ENCODE measurements at regions not wholly inside any gene's neighbourhood (a gene's known extent, or its start where the extent isn't known, plus 50 kb on each side); places are given as distances from the start of the nearest gene placed in this dataset.
"Not testable (repeated sequence)": the region's sequence is repeated elsewhere in the genome, so short reads cannot be mapped to it uniquely, and the experiment has no call there.

DNA sequence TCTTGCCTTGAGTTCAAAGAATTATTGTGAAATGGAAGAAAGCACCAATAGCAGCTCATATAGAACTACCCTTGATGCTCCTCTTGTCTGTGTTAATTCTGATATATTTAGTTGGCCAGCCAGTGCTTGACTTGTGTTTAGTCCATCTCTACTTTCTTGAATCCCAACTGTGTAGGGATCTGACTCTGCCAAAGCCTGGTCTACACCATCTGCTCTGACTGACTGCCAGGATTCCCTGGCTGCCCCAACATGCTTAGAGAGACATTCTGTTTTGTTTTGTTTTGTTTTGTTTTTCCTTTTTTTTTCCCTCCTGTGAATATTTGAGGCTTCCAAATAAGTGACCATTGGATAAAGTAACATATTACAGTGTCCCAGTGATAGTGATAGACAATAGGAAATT is 953.7 kb upstream of the MANEA start:
- no peaks in the 10 kb centered on the region for H3K9me3 Mint-ChIP-seq
- DNase-seq (ENCODE audit: low spot score in 2 of 2) (no peak), ATAC-seq (no peak)
- H3K27ac Mint-ChIP-seq: no peak overlapping the region
- no peaks in the 10 kb centered on the region for H3K36me3 Mint-ChIP-seq

DNA sequence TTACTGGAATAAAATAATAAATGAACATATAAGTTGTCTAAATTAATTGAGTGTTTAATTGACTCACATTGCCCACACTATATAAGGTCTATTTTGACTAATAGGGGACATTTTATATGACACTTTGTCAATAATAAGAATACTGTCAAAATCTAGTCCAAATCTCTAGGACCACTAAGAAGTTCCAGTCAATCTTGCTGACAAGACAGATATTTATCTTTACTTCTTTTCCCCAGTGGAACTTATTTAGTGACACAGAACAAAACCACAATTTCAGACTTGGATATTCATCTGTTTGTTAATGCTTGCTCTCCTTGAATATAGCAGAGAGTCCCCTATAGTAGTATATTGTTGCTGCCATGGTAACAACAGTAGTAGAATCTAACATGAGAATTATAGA is 954.6 kb upstream of the MANEA start:
- H3K27ac Mint-ChIP-seq: no peak overlapping the region
- no peak for ATAC-seq
- H3K36me3 Mint-ChIP-seq: no peaks in the 10 kb centered on the region
- no peak for DNase-seq (ENCODE audit: low spot score in 2 of 2)
- no peaks in the 10 kb centered on the region for H3K9me3 Mint-ChIP-seq

DNA sequence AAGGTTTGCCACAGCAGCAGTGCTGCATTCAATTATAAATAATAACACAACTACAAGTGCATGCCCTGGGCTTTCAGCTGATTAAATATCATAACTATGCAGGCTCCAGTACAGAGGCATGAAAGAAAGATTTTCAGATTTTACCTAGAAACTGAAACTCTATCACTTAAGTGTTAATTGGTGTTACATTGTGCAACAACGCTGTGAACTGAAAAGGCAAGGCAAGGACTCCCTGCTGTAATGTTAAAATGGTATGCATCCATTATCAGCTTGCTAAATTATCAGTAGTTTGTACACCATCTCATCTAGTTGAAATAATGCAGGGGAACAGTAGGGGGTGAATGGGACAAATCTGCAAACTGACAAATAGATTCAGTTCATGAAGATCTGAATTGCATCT is 976.7 kb upstream of the MANEA start:
- Mint-ChIP-seq H3K36me3 (peaks cover 0 to 6% of the 10 kb centered on the region in 2 donors), H3K9me3 (peaks cover 16 to 22% of the 10 kb centered on the region in 2 donors), H3K27ac (no peak overlapping the region)
- ATAC-seq (no peak), DNase-seq (ENCODE audit: low spot score in 2 of 2) (no peak)

DNA sequence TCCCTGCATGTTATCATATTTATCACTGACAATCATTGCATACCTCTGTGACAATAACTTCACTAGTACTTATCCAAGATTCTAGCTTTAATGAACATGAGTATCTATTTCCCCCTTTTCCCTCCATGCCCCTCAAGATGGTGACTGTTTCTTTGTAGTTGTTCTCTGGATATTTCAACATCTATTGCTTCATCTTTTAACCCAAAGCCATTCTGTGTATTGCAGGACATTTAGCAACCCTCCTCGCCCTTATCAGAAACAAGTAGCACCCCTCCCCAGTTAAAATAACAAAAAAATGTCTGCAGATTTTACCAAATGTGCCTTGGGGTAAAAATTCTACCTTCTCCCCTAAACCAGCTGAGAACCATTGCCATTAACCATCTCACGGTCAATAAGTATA is 979.8 kb upstream of the MANEA start:
- Mint-ChIP-seq H3K27ac (no peak overlapping the region), H3K36me3 (no peaks in the 10 kb centered on the region), H3K9me3 (peaks cover 3 to 5% of the 10 kb centered on the region in 2 donors)
- ATAC-seq: no peak
- no peak for DNase-seq (ENCODE audit: low spot score in 2 of 2)

DNA sequence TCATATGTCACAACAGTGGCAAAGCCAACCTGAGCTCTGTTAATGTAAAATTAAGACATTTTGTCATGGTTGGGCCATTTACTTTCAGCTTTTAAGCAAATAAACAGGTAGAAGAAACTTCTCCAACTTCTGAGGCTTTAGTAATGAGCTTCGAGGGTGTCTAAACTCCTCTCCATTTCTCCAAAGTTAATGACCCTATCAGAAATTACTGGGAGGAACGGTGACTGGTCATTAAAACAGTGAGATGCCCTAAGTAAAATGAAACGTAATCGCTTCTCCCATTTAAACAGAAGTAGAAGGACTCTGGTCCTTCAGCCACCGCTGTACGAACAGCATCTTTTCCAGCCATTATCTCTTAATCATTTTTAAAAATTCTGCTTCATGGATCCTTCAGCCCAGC is 986.9 kb upstream of the MANEA start:
- H3K9me3 Mint-ChIP-seq: no peaks in the 10 kb centered on the region
- ATAC-seq: no peak
- H3K36me3 Mint-ChIP-seq: no peaks in the 10 kb centered on the region
- H3K27ac Mint-ChIP-seq: no peak overlapping the region
- no peak for DNase-seq (ENCODE audit: low spot score in 2 of 2)

DNA sequence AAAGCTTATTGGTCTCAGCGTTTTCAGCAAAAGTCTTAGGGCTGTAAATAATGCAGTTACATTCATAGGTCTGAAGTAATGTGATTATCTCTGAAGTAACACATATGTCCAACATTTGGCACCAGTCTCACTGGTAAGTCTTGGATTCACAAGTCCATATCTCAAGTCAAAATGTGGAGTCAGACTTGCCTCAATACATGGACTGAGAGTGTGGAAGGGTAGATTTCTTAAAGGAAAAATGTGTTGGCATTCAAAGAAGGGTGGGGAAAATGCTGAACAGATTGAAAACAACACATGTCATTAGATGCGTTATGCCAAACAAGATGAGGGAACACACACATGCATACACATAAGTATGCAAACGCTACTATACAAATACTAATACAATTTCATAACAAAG is 989.0 kb upstream of the MANEA start:
- DNase-seq (ENCODE audit: low spot score in 2 of 2) (no peak), ATAC-seq (no peak)
- Mint-ChIP-seq H3K36me3 (no peaks in the 10 kb centered on the region), H3K9me3 (peaks cover 0 to 3% of the 10 kb centered on the region in 2 donors), H3K27ac (no peak overlapping the region)

DNA sequence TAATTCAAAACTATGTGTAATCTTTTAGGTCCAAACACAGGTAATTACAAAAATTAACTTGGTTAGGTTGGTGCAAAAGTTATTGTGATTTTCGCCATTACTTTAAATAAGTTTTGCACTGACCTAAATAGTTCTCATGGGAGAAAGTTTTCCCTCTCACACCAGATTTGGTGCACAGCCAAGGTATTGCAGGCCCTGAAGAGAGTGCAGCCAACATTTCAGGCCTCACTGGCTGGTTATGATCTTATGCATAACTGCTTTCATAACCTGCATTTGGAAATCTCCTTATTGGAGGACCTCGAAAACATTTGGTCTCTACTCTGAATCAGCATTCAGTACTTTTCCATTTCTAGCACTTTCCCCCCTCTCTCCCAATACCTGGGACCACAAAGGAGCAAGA is 993.1 kb upstream of the MANEA start:
- no peak for ATAC-seq
- Mint-ChIP-seq H3K9me3 (peaks cover 3% of the 10 kb centered on the region in 2 donors), H3K27ac (no peak overlapping the region), H3K36me3 (no peaks in the 10 kb centered on the region)
- DNase-seq (ENCODE audit: low spot score in 2 of 2): no peak

DNA sequence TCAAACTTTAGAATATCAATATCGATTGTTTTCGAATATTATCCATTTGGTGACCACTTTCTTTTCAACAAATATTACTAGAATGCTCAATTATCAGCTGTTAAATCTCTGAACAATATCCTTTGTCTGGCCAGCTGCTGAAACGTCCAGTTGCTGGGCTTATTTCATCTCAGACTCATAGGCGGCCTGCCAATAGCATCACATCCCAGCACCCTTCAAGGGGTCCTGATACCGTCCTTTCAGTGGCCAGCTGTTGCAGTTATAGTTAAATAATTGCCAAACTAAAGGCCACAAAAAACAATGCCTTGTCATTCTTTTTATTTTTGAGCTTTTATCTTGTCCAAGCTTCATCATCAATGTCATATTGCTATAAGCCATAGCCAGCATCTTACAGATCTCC is 1006.8 kb upstream of the MANEA start:
- no peak for DNase-seq (ENCODE audit: low spot score in 2 of 2)

DNA sequence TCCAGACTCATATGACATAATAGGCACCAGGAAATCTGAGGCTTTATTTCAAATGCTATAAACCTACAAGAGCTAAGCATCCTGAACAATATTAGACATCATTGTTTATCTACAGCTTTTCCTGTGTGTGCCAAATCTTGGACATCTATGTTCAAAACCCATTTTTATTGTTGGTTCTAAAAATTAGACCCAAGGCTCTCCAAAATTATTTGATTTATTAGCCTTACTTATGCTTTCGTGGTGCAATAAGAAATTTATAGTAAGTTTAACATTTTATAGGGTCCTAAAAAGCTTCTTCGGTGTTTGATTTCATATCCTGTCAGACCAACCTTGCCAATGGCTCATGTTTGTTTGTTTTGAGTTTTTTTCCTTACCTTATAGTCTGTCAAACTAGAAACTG is 1014.5 kb upstream of the MANEA start:
- ATAC-seq: no peak

More for the DNA sequence above, 1006.8 kb upstream of the MANEA start:
- no peak for ATAC-seq
- Mint-ChIP-seq H3K36me3 (no peaks in the 10 kb centered on the region), H3K27ac (no peak overlapping the region), H3K9me3 (peaks cover 0 to 5% of the 10 kb centered on the region in 2 donors)

DNA sequence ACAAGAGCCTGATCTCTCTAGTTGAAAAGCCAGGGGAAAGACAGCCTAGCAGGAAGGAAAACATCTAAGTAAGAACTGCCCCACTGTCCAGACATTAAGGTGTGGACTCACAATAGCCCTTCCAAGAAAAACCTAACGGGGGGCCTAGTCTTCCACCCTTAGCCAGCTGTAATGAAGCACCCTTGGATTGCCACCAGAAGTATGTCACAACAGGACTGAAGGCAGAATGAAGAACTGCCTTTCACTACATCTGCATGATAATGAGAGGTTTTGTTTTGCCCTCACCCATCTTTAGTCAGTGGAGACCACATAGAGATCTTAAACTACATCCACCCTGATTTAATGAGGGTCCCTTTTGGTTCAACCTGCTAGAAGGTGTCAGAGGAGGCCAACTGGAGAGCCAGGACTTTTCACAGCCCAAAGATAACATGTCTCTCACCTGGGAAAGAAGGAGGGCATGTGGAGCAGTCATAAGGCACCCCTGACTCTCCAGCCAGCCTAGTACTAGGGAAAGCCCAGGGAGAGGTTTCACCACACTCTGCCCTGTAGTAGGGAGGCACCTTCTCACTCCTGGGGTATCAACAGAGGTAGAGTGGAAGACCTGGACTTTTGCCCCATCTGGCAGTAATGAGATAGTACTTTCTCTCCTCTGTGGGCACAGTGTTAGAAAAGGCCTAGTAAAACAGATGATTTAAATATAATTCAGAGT is 1017.4 kb upstream of the MANEA start:
- H3K27ac Mint-ChIP-seq: no peak overlapping the region
- H3K9me3 Mint-ChIP-seq: peaks cover 17 to 37% of the 10 kb centered on the region in 2 donors
- DNase-seq (ENCODE audit: low spot score in 2 of 2) (no peak), ATAC-seq (no peak)
- H3K36me3 Mint-ChIP-seq: no peaks in the 10 kb centered on the region

More for the DNA sequence above, 1014.5 kb upstream of the MANEA start:
- no peak overlapping the region for H3K27ac Mint-ChIP-seq
- no peak for DNase-seq (ENCODE audit: low spot score in 2 of 2)
- no peaks in the 10 kb centered on the region for H3K36me3 Mint-ChIP-seq
- peaks cover 14 to 33% of the 10 kb centered on the region in 2 donors for H3K9me3 Mint-ChIP-seq

DNA sequence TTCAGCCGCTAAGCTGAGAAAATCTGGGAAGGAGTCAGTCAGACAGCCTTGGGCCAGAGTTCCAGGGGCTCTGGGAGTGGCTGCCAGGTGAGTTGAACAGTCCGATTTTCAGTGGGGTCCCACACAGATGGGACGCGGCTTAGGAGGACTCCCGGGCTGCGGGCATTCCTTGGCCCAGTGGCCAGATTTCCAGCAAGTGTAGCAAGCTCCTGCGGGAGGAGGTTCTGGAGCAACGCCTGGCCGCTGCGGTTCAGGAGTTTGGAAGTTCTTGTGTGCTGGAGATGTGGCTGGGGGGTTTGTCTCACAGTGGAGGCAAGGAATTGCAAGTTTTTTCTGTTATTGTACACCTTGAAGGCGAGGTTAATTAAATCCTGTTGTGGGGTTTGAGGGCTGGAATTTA is 1020.1 kb upstream of the MANEA start:
- peaks cover 21 to 34% of the 10 kb centered on the region in 2 donors for H3K9me3 Mint-ChIP-seq
- H3K27ac Mint-ChIP-seq; ATAC-seq; H3K36me3 Mint-ChIP-seq; DNase-seq (ENCODE audit: low spot score in 2 of 2): not testable (repeated sequence)

DNA sequence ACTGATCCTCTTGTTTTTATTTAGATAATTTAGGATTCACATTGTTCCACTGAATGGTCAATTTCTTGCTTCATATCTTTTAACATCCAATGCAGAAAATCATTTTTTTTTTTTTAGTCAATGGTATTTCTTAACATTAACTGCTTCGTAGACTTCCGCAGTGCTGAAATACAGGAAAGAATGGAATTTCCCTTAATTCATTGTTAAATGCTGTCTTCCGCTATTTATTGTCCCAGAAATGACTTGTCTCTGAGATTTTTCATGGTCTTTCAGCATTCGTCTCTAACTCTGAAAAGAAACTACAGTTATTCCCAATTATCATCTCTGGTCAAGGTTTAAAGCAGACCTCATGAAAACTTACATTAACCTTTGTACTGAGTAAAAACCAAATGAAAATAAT is 1029.1 kb upstream of the MANEA start:
- no peak overlapping the region for H3K27ac Mint-ChIP-seq
- no peaks in the 10 kb centered on the region for H3K36me3 Mint-ChIP-seq
- ATAC-seq (no peak), DNase-seq (ENCODE audit: low spot score in 2 of 2) (no peak)
- H3K9me3 Mint-ChIP-seq: peaks cover 9 to 12% of the 10 kb centered on the region in 2 donors

DNA sequence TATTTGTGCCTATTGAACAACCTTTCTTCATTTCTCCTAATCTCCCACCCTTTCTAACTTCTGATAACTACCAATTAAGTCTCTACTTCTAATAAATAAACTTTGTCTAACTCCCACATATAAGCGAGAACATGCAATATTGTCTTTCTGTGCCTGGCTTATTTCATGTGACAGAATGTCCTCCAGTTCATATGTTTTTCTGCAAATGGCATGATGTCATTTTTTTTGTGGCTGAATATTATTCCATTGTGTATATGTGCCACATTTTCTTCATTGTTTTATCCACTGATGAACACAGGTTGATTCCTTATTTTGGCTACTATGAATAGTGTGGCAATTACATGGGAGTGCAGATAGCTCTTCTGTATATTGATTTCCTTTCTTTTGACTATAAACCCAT is 1041.5 kb upstream of the MANEA start:
- Mint-ChIP-seq H3K9me3 (peaks cover 14 to 21% of the 10 kb centered on the region in 2 donors), H3K27ac (no peak overlapping the region), H3K36me3 (no peaks in the 10 kb centered on the region)
- no peak for ATAC-seq
- DNase-seq (ENCODE audit: low spot score in 2 of 2): no peak

DNA sequence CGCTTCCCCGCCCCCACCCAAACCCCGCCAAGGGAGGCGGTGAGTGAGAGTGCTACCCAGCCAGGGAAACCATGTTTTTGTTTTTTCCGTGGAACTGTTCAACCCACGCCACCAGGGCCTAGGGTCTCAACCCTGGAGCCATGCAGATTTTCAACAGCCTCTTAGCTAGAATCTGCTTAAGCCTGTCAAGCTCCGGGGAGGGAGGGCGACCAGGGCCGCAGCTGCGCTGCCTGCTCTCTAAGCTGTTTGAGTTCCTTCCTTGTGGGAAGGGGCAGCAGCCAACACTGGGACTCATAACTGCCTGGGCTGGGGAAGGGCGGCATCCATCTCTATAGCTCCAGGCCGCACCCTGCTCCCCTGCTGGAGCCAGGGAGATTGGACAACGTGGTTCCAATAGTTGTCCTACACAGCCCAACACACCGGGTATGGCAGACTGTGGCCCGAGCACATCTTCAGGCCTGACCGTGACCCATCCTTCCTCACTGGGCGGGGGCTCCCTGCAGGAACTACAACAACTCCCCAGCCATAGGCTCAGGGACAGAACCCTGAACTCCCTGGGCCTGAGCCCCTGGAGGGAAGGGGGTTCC is 1065.7 kb upstream of the MANEA start:
- H3K27ac Mint-ChIP-seq: no peak overlapping the region
- DNase-seq (ENCODE audit: low spot score in 2 of 2) (no peak), ATAC-seq (no peak)
- H3K36me3 Mint-ChIP-seq: no peaks in the 10 kb centered on the region
- peaks cover 0 to 7% of the 10 kb centered on the region in 2 donors for H3K9me3 Mint-ChIP-seq

DNA sequence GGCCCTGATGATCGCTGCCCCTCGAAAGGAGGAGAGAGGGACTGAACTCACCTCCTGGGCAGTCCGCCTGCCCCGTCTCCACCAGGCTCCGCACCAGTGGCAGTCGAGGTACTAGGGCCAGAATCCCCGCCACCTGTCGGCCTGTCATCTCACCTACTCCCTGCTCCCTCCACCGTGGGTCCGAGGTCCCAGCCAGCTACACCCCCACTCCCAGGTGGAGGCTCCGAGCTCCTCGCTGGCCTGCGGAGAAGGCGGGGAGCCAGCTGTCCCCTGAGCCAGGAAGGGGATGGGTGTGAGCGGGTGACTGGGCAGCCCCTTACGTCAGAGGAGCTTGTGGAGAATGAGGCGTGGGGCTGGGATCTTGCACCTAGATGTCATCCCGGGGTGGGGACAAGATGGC is 1066.5 kb upstream of the MANEA start:
- H3K27ac Mint-ChIP-seq: no peak overlapping the region
- H3K36me3 Mint-ChIP-seq: no peaks in the 10 kb centered on the region
- H3K9me3 Mint-ChIP-seq: no peaks in the 10 kb centered on the region
- DNase-seq (ENCODE audit: low spot score in 2 of 2): no peak
- no peak for ATAC-seq

DNA sequence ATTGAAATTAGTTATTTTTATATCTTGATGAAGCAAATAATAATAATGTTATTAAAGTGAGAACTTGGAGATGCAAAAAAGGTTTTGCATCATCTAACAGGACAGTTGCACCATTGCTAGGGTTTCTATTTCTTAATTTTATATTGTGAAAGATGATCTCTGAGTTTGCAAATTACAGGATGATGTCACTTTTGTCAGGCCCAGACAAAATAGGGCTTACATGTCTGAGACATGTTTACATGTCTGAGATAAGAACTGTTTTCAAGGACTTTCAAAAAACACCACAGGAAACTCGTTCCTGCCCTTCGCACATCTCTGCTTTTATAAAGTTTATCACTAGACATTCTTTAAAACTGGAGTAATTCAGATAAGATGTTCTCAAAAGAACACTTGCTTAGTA is 1075.8 kb upstream of the MANEA start:
- Mint-ChIP-seq H3K9me3 (no peaks in the 10 kb centered on the region), H3K36me3 (no peaks in the 10 kb centered on the region), H3K27ac (no peak overlapping the region)
- no peak for DNase-seq (ENCODE audit: low spot score in 2 of 2)
- no peak for ATAC-seq

DNA sequence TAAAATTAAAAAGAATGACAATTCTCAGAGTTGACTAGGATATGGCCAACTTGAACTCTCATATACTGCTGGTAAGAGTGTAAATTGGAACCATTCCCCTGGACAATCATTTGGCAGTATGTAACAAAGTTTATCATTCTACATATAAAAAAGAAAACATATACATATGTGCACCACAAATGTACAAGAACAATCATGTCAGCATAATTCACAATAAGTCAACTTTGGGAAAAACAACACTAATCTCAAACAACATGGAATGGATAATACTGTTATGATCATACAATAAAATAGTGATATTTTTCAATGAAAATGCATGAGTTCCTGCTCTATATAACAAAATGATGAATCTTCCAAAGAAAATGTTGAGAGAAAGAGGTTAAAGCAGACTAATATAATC is 1078.7 kb upstream of the EPHA7 start:
- no peak for DNase-seq (ENCODE audit: low spot score in 2 of 2)
- Mint-ChIP-seq H3K27ac (no peak overlapping the region), H3K36me3 (no peaks in the 10 kb centered on the region), H3K9me3 (peaks cover 0 to 7% of the 10 kb centered on the region in 2 donors)
- ATAC-seq: no peak

DNA sequence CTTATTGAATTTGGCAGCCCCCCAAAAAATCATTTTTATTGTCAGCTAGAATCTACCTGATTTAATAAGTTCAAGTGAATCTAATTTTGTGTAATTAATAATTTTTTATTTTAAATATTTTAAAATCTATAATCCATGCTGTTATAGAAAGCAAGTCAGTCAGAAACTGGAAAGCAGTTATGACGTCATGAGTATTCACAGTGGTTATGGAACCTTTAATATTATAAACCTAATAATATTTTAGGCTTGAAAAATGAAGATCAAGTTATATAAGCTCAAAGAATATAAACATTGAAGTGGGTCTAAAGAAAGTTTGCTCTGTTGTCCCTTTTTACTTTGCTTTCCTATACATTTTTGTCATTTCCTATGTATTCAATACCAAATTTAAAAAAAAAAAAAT is 1075.1 kb upstream of the EPHA7 start:
- H3K36me3 Mint-ChIP-seq: no peaks in the 10 kb centered on the region
- peaks cover 0 to 7% of the 10 kb centered on the region in 2 donors for H3K9me3 Mint-ChIP-seq
- H3K27ac Mint-ChIP-seq: no peak overlapping the region
- DNase-seq (ENCODE audit: low spot score in 2 of 2) (no peak), ATAC-seq (no peak)
